ENCODE measurements at regions not wholly inside any gene's neighbourhood (a gene's known extent, or its start where the extent isn't known, plus 50 kb on each side); places are given as distances from the start of the nearest gene placed in this dataset.

DNA sequence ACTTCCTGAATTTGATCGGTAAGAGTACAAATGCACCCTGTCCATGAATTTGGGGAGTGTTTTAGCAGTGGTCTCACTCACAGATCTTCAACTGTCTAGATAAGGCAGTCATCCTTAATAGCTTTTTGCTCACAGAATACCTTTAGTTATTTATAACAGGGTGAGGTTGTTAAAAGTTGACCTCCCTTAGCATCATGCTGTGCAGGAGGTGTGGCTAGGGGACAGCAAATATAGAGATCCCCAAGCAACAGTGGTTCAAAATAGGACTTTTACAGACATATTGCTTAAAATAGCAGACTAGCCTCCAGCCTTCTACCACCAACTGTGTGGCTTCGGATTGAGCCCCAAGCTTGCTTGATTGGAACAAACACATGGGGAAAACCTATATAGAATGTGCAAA is 724.4 kb downstream of the TLE1 start:
- peaks cover 5% of the 10 kb centered on the region for H3K9me3 Mint-ChIP-seq
- H3K4me1 Mint-ChIP-seq, result no peaks in the 10 kb centered on the region
- no peaks in the 10 kb centered on the region for H3K27me3 Mint-ChIP-seq
- H3K27ac Mint-ChIP-seq, result no peak overlapping the region
- DNase-seq, result no peak
- H3K36me3 Mint-ChIP-seq, result no peaks in the 10 kb centered on the region
- CTCF ChIA-PET, result no interaction called here
- no peak overlapping the region for H3K4me3 Mint-ChIP-seq

DNA sequence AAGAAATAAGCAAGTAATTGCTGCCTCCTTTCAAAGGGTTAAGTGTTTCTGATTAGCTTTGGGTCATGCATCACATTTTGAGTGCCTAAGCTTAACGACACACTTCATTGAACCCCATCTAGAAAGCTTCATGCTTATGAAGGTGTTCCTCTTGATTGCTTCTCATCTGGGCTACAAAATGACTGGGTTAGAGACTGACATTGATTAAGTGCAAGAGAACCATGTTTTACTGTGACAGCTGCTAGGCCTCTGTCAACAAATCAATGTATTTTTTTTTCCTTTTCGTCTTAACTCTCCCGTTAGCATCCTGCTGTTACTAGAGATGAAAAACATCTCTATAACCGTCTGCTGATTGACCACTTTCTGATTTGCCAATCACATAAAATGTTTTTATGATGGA is 725.0 kb downstream of the TLE1 start:
- H3K4me3 Mint-ChIP-seq, result no peak overlapping the region
- H3K4me1 Mint-ChIP-seq, result no peaks in the 10 kb centered on the region
- DNase-seq, result no peak
- CTCF ChIA-PET, result no interaction called here
- H3K27me3 Mint-ChIP-seq, result no peaks in the 10 kb centered on the region
- no peaks in the 10 kb centered on the region for H3K36me3 Mint-ChIP-seq
- H3K9me3 Mint-ChIP-seq, result peaks cover 2% of the 10 kb centered on the region
- no peak overlapping the region for H3K27ac Mint-ChIP-seq

DNA sequence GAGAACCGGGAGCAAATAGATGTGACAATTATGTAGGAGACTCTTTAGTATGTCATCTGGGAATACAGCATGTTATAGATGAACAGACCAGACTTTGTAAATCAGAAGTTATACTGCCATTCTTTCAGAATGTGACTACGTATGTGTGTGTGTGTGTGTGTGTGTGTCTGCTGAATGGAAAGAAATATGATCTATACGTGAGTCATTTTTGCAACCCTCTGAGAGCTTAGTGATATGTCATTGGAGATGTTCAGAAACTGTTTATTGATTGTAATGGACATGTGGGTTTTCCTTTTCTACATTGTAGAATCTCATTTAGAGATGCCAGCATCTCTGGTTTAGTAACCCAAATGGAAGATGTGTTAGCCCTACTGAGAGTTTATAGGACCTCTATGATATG is 731.5 kb downstream of the TLE1 start:
- Mint-ChIP-seq H3K36me3 (no peaks in the 10 kb centered on the region), H3K9me3 (no peaks in the 10 kb centered on the region), H3K27ac (no peak overlapping the region), H3K27me3 (no peaks in the 10 kb centered on the region), H3K4me3 (no peak overlapping the region), H3K4me1 (no peaks in the 10 kb centered on the region)
- DNase-seq, result no peak
- CTCF ChIA-PET, result no interaction called here

DNA sequence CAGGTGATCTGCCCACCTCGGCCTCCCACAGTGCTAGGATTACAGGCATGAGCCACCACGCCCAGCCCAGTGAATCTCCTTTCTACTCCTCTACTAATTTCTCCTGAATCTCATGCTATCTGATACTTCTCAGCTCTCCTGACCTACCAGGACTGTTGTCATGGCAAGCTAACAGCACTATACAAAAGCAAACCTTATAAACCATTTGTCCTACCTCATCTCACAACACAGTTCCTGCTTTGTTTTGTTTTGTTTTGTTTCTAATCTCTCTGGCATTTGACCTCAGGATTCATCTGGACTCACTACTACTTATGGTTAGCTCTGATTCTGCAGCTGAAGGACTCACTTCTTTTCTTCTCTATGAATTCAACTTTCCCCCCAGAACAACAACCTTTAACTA is 734.8 kb downstream of the TLE1 start:
- Mint-ChIP-seq H3K36me3 (no peaks in the 10 kb centered on the region), H3K4me3 (no peak overlapping the region), H3K4me1 (no peaks in the 10 kb centered on the region), H3K27me3 (no peaks in the 10 kb centered on the region), H3K9me3 (peaks cover 2% of the 10 kb centered on the region), H3K27ac (no peak overlapping the region)
- DNase-seq, result no peak
- CTCF ChIA-PET, result no interaction called here

DNA sequence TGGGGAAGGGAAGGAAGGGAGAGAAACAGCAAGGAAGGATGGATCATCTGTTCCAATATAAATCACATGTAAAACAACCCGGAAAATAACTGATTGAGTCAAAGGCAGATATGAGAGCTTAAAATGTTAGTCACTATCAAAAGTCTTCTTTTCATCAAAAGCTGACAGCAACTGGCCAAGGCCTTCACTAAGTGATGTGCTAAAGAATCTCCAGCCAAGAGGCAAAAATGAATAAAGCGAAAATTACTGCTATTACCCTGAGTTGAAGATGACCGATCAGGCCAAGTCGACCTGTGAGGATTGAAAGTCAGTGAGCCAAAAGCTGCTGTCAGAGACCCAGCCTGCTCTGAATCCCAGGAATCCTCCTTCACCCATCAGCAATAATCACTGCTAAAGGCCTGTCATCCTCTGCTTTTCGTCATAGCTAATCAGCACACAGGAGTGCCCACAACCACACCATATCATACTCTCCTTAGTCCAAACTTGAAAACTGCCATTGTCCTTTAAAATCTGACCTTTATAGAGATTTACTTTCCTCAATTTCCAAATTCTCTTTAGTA is 736.9 kb downstream of the TLE1 start:
- Mint-ChIP-seq H3K4me1 (no peaks in the 10 kb centered on the region), H3K27me3 (no peaks in the 10 kb centered on the region), H3K4me3 (no peak overlapping the region), H3K27ac (no peak overlapping the region), H3K9me3 (peaks cover 2% of the 10 kb centered on the region), H3K36me3 (no peaks in the 10 kb centered on the region)
- CTCF ChIA-PET, result no interaction called here
- DNase-seq, result no peak

DNA sequence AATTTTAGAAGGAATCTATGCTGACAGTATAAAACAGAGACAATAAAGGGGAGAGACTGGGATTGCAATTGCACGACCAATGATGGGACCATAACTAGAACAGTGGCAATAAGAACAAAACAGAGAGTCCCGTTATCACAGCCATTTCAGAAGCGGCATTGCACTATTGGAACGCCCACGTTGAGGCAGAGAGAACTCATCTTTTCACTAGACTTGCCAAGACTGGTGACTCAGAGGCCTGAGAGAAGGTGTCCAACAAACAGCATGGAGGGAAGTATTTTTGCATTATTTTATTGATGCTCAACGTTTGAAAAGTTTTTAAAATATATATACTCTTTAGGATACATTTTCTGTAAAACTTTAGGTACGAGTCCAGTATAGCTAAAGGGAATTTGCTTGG is 737.7 kb downstream of the TLE1 start:
- Mint-ChIP-seq H3K27ac (no peak overlapping the region), H3K4me3 (no peak overlapping the region), H3K27me3 (no peaks in the 10 kb centered on the region), H3K36me3 (no peaks in the 10 kb centered on the region), H3K4me1 (no peaks in the 10 kb centered on the region), H3K9me3 (peaks cover 2% of the 10 kb centered on the region)
- no peak for DNase-seq
- CTCF ChIA-PET, result no interaction called here

DNA sequence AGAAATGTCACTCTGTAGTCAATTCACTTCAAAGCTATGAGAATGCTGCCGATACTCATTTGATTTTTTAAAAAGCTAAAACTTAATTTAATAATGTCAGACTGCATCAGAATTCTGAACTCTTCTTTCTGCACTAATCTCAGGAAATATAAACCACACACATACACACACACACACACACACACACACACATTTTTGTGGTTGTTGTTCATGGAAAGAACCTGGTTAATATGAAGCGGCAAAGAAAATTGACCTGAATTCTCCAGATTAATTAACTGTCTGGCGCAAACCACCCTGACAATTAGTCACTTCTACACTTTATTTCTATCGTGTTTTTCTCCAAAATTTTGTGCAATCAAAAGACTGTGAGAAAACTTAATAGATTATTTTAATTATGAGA is 740.5 kb downstream of the TLE1 start:
- no peak overlapping the region for H3K4me3 Mint-ChIP-seq
- H3K36me3 Mint-ChIP-seq, result no peaks in the 10 kb centered on the region
- H3K4me1 Mint-ChIP-seq, result no peaks in the 10 kb centered on the region
- no peak overlapping the region for H3K27ac Mint-ChIP-seq
- CTCF ChIA-PET, result no interaction called here
- no peaks in the 10 kb centered on the region for H3K27me3 Mint-ChIP-seq
- DNase-seq, result no peak
- peaks cover 2% of the 10 kb centered on the region for H3K9me3 Mint-ChIP-seq

DNA sequence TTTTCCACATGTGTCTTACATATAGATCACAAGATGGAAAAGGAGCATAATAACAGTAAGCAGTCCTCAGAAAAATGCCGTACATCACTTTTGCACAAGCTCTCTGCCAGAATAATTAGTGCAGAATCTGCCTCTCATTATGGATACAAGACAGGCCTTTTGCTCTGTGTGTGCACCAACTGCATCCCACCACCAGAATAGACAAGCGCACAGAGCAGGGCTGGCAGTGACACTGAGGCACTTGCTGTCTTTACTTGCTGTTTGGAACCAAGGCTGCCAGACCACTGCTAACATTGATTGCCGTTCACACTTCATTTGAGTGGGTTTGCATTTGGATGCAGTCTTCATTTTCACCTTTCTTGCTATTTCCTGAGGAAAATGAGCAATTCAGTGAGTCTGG is 741.3 kb downstream of the TLE1 start:
- H3K4me3 Mint-ChIP-seq, result no peak overlapping the region
- H3K36me3 Mint-ChIP-seq, result no peaks in the 10 kb centered on the region
- peaks cover 2% of the 10 kb centered on the region for H3K9me3 Mint-ChIP-seq
- H3K27me3 Mint-ChIP-seq, result no peaks in the 10 kb centered on the region
- CTCF ChIA-PET, result no interaction called here
- H3K27ac Mint-ChIP-seq, result no peak overlapping the region
- no peaks in the 10 kb centered on the region for H3K4me1 Mint-ChIP-seq
- DNase-seq, result no peak

DNA sequence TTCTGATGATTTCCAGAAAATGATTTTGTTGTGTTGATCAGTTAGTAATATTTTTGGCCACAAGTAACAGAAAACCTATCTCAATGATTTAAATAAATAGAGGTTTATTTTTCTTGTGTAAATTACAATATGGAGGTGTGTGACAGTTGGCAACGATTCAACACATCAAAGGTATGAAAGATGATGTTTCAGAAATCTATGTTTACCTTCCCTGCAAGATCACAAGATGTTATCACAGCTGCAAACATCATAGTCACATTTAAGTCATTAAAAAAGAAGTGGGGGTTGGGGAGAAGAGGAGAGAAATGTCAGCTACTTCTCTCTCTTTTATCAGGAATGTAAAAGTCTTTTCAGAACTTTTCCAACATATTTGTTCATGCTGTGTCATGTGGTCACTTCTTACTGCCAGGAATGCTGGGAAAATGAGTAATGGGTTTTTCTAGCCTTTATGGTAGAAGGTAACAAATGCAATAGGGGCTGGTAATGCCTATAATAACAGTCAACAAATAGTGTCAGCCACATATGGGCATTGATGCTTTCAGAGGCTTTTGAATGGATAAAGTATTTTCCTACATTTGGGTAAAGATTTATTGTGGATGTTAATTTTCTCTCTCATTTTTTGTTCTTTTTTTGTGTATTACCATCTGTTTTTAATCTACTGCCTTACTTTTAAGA is 742.7 kb downstream of the TLE1 start:
- Mint-ChIP-seq H3K36me3 (no peaks in the 10 kb centered on the region), H3K4me1 (no peaks in the 10 kb centered on the region), H3K27me3 (no peaks in the 10 kb centered on the region), H3K27ac (no peak overlapping the region), H3K4me3 (no peak overlapping the region), H3K9me3 (peaks cover 2% of the 10 kb centered on the region)
- CTCF ChIA-PET, result no interaction called here
- DNase-seq, result no peak

DNA sequence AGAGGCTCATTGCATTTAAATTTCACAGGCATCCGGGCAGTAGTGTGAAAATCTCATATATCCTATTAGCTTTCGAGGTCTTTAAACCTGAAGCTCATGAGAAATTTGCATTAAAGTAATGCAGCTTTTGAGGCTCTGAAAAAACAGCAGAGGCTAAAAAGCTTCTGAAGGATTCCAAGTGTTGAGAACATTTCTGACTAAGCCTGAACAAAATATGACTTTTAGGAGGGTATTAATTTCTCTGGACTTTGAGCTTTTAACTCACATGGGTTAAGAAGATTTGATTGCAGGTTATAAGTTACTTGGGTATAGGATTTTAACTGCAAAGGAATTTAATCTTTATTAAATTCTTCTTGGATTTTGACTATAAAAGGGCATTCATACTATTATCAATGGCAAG is 743.9 kb downstream of the TLE1 start:
- H3K4me3 Mint-ChIP-seq, result no peak overlapping the region
- DNase-seq, result no peak
- no peaks in the 10 kb centered on the region for H3K36me3 Mint-ChIP-seq
- no peak overlapping the region for H3K27ac Mint-ChIP-seq
- H3K27me3 Mint-ChIP-seq, result no peaks in the 10 kb centered on the region
- H3K4me1 Mint-ChIP-seq, result no peaks in the 10 kb centered on the region
- CTCF ChIA-PET, result no interaction called here
- H3K9me3 Mint-ChIP-seq, result no peaks in the 10 kb centered on the region

DNA sequence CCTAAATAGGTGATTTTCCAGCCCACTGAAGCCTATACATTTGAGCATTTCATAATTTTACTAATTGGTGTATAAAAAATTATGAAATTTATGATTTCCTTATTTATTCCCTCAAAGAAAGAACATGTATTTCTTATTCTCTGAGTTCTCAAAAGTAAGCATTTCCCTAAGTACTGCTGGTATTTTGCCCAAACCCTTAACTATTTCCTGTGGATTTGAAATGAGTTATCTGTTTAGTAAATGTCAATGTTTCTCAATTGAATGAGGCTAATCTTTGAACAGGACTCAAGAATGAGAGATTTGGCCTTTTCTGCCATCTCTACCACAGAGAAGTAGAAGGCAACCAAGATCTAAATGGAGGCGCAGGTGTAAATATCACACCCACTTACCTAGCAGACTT is 751.7 kb downstream of the TLE1 start:
- no peak for DNase-seq
- H3K4me1 Mint-ChIP-seq, result no peaks in the 10 kb centered on the region
- CTCF ChIA-PET, result no interaction called here
- H3K27ac Mint-ChIP-seq, result no peak overlapping the region
- no peaks in the 10 kb centered on the region for H3K36me3 Mint-ChIP-seq
- H3K9me3 Mint-ChIP-seq, result no peaks in the 10 kb centered on the region
- H3K4me3 Mint-ChIP-seq, result no peak overlapping the region
- H3K27me3 Mint-ChIP-seq, result no peaks in the 10 kb centered on the region

DNA sequence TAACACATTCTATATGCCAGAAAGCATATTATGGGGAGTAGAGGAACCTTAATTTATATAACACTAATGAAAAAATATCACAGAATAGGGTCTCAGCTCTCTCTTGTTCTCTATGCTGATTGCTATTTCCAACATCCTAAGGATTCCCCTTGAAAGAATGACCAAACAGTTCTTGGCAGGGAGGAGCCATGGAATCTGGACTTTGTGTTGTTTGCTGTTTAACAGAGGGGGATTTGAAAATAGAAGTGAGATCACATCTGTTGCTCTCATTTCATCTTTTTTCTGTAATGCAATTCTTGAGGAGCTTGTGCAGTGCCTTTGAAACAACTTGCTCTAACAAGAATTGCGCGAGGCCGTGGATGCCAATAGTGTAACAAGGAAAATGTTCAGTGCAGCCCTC is 755.3 kb downstream of the TLE1 start:
- no peak for DNase-seq
- Mint-ChIP-seq H3K4me1 (no peaks in the 10 kb centered on the region), H3K9me3 (no peaks in the 10 kb centered on the region), H3K36me3 (no peaks in the 10 kb centered on the region), H3K27ac (no peak overlapping the region), H3K4me3 (no peak overlapping the region), H3K27me3 (no peaks in the 10 kb centered on the region)
- CTCF ChIA-PET, result no interaction called here

DNA sequence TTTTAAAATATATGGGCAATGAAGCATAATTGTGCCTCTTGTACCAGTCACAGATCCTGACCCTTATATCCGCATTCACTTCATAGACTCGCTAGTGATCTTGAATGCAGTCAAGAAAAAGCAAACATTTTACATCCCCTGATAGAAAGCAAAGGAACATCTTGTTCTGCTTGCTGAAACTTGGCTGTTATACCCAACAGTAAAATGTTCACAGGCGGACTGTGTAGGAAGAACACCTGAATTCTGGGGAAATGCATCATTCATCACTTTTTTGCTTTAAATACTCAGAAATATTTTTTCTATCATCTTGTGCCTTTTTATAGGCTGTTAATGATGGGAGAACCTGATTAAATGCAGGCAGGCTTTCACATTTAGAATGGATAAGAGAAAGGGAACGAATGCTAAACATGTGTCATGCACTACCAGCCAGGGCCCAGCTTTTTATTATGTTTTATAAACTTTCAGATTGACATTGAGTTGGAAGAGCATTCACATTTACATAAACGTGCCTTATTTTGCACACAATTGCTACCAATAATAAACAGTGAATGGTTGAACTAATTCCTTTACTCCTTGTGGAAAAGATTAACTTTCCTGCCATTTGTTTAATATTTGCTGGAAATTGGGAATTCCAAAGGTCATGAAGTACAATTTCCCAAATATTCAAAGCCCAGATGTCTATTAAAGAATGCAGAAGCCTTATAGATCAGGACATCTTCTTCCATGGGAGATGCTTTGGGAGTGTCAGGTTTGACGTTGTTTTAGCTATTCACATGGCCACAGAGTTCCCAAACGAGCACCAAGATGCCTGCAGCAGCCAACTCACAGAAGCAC is 756.2 kb downstream of the TLE1 start:
- DNase-seq, result no peak
- H3K4me3 Mint-ChIP-seq, result no peak overlapping the region
- H3K4me1 Mint-ChIP-seq, result no peaks in the 10 kb centered on the region
- H3K27ac Mint-ChIP-seq, result no peak overlapping the region
- CTCF ChIA-PET, result no interaction called here
- no peaks in the 10 kb centered on the region for H3K9me3 Mint-ChIP-seq
- no peaks in the 10 kb centered on the region for H3K36me3 Mint-ChIP-seq
- H3K27me3 Mint-ChIP-seq, result no peaks in the 10 kb centered on the region

DNA sequence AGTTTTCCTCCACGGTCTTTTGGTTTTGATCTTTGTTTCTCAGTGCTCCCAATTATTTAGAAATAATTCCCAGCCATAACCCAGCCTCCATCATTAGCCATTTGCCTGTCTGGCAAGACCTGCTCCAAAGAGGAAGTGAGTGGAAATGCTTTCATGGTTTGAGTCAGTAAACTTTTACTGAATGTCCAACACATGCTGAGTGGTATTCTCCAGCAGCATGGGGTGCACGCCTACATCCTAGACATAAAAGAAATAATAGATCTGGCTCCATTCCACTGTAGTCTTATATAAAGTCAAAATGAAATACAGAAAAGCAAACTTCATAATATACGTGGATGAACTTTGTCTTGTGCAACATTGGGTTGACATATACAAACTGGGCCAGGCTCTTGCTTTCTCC is 757.2 kb downstream of the TLE1 start:
- no peaks in the 10 kb centered on the region for H3K36me3 Mint-ChIP-seq
- no peaks in the 10 kb centered on the region for H3K27me3 Mint-ChIP-seq
- no peaks in the 10 kb centered on the region for H3K4me1 Mint-ChIP-seq
- no peak for DNase-seq
- no peak overlapping the region for H3K4me3 Mint-ChIP-seq
- H3K27ac Mint-ChIP-seq, result no peak overlapping the region
- no peaks in the 10 kb centered on the region for H3K9me3 Mint-ChIP-seq
- CTCF ChIA-PET, result no interaction called here

DNA sequence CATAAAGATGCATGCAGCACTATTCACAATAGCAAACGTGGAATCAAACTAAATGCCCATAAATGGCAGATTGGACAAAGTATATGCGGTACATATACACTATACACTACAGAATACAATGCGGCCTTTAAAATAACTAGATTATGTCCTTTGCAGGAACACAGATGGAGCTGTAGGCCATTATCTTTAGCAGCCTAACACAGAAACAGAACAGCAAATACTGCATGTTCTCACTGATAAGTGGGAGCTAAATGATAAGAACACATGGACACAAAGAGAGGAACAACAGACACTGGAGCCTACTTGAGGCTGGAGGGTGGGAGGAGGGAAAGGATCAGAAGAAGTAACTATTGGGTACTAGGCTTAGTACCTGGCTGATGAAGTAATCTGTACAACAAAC is 758.2 kb downstream of the TLE1 start:
- Mint-ChIP-seq H3K4me3 (no peak overlapping the region), H3K36me3 (no peaks in the 10 kb centered on the region), H3K27ac (no peak overlapping the region), H3K27me3 (no peaks in the 10 kb centered on the region), H3K9me3 (no peaks in the 10 kb centered on the region), H3K4me1 (no peaks in the 10 kb centered on the region)
- CTCF ChIA-PET, result no interaction called here
- no peak for DNase-seq
